Fibroblast of gingiva (primary cell): ENCODE measurements at regions not wholly inside any gene's neighbourhood (a gene's known extent, or its start where the extent isn't known, plus 50 kb on each side); places are given as distances from the start of the nearest gene placed in this dataset.

Experiments used
- DNase-seq: peaks from one replicate; pipeline ENCODE4 v3.0.0-alpha.2; 2011; ENCODE audit warnings: low read depth

- no peak for DNase-seq
Observed at GRCh38 chr14:76603713-76604112, 157.6 kb upstream of the VASH1 start.

DNA sequence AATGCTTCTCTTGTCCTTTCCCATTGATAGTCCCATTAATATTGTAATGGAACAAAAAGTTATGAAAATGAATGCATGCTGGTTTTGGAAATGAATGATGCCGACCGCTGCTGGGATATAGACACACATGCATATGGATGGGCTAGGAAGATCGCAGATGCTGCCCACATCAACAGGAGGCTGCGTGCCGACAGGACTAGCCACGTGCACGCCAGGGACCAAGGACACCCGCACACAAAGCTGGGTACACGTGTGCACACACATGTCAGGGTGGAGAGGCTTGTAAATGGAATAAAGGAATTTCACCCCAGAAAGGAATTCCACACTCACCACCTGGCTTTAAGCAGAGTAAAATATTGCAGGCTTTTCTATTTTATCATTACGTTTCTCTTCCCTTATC is 153.8 kb upstream of the VASH1 start:
- DNase-seq: no peak

DNA sequence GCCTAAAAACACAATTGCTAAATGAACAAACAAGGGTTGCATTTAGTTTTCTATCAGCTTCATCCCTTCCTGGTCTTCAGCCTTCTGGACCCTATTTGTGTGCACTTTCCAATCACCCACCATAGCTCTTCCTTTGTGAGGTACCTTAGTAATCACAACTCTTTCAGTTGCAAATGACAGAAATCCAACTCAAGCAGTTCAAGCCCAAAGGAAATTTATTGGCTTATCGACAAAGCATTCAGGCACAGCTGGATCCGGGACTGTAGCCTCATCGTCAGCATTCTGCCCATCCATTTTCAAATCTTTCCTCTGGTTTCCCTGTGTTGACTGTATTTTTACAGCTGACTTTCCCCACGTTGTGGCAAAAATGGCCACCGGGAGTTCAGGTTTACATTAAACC is 148.6 kb upstream of the VASH1 start:
- DNase-seq: no peak

- DNase-seq: no peak
Observed at GRCh38 chr14:76613616-76614015, 147.7 kb upstream of the VASH1 start.

- no peak for DNase-seq
Observed at GRCh38 chr14:76615331-76615730, 145.9 kb upstream of the VASH1 start.

GRCh38 chr14:76617440-76617839 is 143.8 kb upstream of the VASH1 start:
- DNase-seq: no peak

GRCh38 chr14:76636602-76637001 is 124.7 kb upstream of the VASH1 start:
- no peak for DNase-seq

DNA sequence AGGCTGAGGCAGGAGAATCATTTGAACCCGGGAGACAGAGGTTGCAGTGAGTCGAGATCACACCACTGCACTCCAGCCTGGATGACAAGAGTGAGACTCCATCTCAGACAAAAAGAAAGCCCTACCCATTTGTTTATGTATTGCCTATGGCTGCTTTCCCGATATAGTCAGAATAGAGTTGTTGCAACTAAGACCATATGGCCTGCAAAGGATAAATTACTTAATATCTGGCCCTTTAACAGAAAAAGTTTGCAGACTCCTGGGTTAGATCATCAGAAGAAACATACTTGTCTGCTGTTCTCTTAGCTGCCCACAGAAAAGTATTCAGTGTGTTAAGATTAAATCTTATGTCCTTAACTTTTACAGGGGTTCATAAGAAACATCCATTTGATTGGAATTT is 122.4 kb upstream of the VASH1 start:
- no peak for DNase-seq

DNA sequence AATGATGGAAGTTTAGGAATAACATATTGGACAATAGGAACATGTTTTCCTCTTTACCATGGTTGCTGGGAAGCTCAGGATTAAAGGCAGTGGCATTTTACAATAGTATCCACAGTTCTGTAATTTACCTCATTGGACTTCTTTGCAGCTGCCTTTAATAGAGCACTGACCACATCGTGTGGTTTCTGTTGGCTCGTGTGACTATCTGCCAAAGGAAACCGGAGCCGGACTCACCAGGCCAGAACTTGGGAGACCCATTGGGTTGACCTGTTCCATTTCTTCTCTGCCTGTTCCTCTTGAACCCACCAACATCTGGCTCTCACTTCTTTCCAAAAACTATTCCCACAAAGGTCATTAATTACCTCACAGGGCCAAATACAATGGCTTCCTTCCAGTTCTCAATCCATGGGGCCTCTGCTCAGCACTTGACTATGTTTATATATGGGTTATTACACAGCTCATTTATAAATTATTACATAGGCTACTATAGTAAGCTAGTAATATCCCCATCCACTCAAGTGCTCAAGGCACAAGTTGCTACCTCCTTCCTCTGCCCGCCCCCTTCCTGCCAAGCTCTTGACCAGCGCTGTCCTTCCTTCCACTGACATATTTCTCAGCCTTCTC is 121.5 kb upstream of the VASH1 start:
- DNase-seq: no peak

DNA sequence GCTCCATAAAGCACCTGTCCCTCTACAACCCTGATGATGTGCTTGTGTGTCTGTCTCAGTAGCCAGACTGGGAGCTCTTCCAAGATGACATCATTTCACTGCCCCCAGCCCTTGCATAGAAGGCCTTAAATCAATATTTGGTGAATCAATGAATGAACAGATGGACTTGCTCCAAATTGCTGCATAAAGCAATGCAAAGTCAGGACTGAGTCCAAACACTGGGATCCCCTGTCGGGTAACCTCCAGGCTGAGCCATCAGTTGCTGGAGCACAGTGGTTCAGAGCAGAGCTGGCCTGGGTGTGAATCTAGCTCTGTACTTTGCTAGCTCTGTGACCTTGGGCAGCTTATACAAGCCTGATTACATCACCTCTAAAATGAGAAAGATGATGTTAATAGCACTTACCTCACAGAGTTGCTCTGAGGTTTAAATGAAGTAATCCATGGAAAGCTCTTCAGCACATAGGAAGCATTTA is 120.3 kb upstream of the VASH1 start:
- DNase-seq: no peak

DNA sequence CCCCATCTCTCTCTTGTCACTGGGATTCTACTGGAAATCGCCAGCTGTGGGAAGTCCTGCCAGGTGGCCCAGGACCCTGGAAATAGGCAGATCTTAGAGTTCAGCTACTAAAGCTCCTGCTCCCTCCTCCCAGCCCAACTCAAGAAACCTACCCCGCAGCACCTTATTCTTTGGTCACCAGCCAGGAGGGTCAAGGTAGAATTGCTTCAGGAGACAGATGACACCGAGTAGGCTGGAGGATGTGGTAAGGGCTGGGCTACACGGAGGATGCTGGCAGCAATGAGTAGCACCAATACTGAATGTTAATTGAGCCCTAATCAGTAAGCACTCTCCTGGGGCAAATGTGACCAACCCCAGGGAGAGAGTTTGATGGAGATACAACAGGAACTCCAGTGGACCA is 119.7 kb upstream of the VASH1 start:
- no peak for DNase-seq

GRCh38 chr14:76643887-76644286 is 117.4 kb upstream of the VASH1 start:
- no peak for DNase-seq

DNA sequence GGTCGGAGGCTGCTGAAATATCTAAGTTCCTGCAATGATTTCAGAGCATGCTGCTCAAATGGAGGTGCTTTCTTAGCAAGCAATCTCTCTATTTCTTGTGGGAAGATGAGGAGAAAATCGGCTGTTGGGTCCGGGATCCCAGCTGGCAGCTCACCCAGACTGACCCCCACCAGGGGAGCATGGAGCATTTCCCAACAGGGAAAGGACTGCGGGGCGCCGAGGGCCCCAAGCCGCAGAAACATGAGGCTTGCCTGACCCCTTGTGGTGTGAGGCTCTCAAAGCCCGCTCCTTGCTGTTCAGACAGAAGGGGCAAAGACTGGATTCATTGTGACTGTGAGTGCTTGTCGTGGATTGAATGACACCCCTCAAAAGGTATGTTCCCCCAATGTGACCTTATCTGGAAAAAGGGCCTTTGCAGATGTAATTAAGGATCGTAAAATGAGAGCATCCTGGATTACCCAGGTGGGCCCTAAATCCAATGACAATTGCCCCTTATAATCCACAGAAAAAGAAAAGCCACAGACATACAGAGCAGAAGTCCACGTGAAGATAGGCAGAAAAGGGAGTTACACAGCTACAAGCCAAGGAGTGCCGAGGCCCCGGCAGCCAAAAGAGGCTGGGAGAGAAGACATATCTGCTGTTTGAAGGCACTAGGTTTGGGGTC is 116.3 kb upstream of the VASH1 start:
- DNase-seq: no peak

DNA sequence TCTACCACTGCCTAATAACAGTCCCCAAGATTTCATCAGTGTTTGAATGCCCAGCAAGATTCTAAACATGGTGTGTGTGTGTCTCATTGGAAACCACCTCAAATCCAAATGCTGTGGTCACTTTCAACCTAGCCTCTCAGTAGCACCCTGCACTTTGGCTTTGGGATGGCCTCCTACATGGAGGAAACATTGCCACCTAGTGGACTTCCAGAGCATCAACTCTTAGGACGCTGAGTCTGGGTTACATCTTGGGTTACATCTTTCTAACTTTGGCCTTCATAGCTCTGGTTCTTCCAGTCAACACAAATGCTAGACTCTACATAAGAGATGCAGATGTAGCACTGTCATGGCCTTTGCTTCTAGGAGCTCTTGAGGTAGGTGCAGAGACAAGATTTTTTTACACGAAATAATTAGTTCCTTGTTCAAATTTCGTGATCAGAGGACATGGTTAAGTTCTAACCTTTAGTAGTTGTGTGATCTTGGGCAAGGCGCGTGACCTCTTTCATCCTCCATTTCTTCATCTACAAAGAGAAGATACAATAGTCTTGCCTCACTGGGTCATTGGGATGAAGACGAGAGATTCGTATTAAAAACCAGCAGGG is 113.5 kb upstream of the VASH1 start:
- peak; percentile 36 for DNase-seq

DNA sequence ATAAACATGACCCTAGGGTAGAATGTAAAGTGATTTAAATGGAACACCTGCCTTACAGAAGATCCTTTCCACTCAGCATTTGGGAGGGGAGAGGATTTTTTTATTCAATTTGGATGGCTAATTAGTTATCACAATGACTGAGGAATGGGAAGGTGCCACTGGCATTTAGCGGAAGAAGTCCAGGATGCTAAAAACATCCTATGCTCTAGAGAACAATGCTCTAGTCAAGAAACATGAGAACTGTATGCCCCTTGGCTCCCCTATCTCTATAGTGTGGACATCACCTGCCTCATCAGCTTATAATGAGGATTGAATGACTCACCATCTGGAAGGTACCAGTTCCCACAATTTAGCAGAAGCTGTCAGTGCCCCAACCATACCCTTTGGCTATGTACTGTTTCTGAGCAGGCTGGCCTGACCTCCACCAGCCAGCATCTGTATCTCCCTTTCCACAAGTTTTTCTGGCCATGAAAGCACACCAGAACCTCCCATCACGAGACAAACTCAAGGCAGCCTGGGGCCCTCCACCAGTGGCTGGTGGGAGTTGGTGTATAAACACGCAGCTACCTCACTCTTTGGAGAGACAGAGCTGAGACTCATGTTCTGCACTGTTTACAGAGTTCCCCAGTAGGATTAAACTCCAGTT is 109.7 kb upstream of the VASH1 start:
- DNase-seq: no peak

GRCh38 chr14:76653875-76654572 is 107.2 kb upstream of the VASH1 start:
- DNase-seq: no peak

- no peak for DNase-seq
Observed at GRCh38 chr14:76654573-76655108, 106.6 kb upstream of the VASH1 start.

DNA sequence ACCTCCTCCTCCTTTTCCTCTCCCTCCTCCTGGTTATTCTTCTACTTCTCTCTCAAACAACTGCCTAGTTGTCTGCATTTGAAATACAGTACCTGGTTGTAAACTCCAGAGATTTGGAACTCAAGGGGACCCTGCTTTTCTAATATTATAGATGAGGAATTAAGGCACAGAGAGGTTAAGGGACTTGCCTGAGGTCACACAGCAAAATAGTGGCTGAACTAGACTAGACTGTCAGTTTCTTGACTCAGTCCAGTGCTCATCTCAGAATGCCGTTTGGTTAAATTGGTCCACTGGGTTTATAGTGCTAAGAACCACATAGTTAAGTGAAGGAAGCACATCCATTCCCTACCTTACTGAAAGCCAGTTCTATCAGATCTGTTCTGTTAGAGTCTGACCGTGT is 105.9 kb upstream of the VASH1 start:
- DNase-seq: no peak

DNA sequence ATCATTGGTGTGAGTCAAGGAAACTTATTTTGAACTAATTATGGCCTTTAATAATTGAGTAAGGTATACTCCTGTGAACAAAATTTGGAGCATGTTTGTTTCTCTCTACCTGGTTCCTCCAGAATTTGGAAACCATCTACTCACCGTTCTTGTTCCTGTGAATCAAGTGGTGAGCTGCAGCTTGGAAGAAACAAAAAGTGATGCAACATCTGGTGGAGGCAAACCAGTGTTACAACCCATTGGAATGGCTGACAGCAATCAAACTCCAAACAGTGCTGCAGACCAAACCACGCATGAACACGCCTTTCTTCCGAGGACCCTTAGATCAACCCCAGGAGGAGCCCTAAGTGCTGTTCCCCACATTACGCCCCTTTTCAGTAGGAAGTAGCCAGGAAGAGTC is 104.7 kb upstream of the VASH1 start:
- DNase-seq: no peak

- no peak for DNase-seq
Observed at GRCh38 chr14:76657404-76657803, 103.9 kb upstream of the VASH1 start.

DNA sequence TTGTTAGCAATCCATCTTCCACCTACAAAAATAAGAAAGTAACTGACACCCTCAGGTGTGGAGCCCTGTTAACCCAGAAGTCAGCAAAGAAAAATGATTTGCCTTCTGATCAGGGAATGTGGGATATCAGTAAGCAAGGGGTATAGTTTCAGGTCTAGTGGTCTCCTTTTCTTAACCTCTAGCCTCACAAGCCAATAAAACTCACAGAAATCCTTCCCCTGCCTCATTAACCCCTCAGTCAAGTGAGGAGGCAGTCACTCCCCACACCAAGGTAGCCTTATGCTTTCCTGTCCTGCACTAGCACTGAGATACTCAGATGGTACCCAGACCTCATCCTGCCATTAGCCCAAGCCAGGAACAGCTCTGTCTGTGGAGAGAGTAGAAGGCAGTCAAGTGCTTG is 103.4 kb upstream of the VASH1 start:
- DNase-seq: no peak

GRCh38 chr14:76662580-76662979 is 98.7 kb upstream of the VASH1 start:
- DNase-seq: no peak
